ENCODE measurements at regions not wholly inside any gene's neighbourhood (a gene's known extent, or its start where the extent isn't known, plus 50 kb on each side); places are given as distances from the start of the nearest gene placed in this dataset.

- TF ChIP-seq REST (IDR thresholded peaks at IDR 0.05; ENCODE audit: insufficient replicate concordance, low read depth): no peak
- TF ChIP-seq, protein P1, sequence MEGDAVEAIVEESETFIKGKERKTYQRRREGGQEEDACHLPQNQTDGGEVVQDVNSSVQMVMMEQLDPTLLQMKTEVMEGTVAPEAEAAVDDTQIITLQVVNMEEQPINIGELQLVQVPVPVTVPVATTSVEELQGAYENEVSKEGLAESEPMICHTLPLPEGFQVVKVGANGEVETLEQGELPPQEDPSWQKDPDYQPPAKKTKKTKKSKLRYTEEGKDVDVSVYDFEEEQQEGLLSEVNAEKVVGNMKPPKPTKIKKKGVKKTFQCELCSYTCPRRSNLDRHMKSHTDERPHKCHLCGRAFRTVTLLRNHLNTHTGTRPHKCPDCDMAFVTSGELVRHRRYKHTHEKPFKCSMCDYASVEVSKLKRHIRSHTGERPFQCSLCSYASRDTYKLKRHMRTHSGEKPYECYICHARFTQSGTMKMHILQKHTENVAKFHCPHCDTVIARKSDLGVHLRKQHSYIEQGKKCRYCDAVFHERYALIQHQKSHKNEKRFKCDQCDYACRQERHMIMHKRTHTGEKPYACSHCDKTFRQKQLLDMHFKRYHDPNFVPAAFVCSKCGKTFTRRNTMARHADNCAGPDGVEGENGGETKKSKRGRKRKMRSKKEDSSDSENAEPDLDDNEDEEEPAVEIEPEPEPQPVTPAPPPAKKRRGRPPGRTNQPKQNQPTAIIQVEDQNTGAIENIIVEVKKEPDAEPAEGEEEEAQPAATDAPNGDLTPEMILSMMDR (IDR thresholded peaks at IDR 0.05; ENCODE audit: insufficient read depth, low read length): no peak
- no peak for TF ChIP-seq POLR2AphosphoS5 (IDR thresholded peaks at IDR 0.05; ENCODE audit: low read depth)
- TF ChIP-seq GABPA (IDR thresholded peaks at IDR 0.05; ENCODE audit: low read depth): no peak
Observed at GRCh38 chr20:34181484-34181883, 59.7 kb upstream of the ASIP start.
